Activated CD4-positive, alpha-beta T cell treated with anti-CD3 and anti-CD28 coated beads, Interleukin-2, amount 50 U/mL, for 16 hours (primary cell): ENCODE measurements at regions not wholly inside any gene's neighbourhood (a gene's known extent, or its start where the extent isn't known, plus 50 kb on each side); places are given as distances from the start of the nearest gene placed in this dataset.
A peak's percentile ranks its signal among the peaks of the same experiment; 100 is the strongest.

ENCODE experiments used
- DNase-seq: peaks from one replicate; pipeline ENCODE4 v3.0.0-alpha.2; 2020

GRCh38 chr2:19476327-19476726 is 117.9 kb upstream of the OSR1 start:
- no peak for DNase-seq

DNA sequence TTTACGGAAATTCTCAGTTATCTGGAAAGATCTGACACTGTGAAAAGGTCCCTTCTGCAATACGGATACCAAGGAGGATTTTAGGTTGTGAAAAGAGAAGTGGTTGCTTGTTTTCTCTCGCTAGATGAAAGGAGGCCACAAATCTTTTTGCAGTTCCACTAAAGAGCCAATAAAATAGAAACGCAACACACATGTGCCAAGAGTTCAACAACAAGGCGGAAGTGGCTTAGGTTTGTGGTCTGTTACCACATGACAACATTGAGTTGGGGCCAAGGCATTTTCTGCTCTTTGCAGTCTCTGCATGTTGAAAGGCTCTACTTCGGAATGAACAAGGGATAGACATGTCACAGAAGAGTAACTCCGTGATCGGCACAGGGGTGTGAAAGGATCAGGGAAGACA is 115.7 kb upstream of the OSR1 start:
- peak; percentile 76 for DNase-seq

DNA sequence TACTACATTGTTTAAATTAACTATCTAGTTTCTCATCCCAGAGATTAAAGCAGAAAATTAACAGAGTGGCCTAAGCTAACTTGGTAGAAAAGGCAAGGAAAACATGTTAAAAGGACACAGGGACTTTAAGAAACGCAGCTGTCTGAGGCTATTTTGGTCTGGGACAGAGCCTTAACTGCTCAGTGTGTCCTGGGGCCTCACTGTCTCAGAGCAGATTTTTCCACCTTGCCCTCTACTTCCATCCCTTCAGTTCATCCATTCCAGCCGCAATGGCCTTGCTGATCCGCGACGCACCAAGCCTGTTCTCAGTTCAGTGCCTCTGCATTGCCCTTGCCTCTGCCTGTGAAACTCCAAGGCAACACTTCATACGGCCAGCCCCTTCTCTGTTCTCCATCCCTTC is 114.9 kb upstream of the OSR1 start:
- no peak for DNase-seq

DNA sequence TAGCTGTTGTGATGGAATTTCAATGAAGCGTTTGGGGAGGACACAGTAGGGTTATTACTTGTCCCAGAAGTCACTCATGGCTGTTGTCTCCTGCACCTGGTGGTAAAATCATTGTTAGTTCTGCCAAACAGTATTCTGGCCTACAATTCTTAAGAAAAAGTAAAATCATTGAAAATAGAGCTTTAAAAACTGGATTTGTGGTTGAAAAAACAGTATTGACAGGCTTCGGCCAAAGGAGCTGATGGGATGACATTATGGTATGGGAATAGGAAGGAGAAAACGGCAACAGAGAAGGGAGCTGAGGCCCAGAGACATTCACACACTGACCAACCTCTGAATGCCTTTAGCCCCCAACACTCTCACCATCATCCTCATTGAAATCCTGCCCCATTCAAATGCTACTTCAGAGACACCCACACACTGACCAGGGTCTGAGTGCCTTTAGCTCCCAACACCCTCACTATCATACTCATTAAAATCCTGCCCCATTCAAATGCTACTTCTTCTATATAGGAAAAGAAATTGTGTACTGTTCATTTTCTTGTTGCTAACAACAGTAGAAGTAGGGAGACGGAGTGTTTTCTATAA is 114.1 kb upstream of the OSR1 start:
- DNase-seq: no peak

DNA sequence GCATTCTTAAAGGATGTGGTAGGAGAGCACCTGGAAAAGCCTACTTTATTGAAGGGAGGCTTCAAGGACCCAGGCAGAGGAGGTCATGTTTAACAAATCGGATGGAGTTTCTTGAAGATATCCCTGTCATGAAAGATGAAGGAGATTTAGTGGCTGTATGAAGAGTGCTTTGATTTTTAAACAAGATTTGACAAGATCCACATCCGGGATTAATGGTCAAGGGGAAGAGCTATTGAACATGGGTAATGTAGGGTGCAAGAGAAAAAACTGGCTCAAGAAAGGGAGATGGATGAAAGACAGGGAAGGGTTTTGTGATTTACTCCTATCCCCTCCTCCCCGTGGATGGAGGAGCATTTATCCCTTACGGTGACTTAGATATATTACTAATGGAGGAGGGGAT is 113.1 kb upstream of the OSR1 start:
- DNase-seq: no peak

DNA sequence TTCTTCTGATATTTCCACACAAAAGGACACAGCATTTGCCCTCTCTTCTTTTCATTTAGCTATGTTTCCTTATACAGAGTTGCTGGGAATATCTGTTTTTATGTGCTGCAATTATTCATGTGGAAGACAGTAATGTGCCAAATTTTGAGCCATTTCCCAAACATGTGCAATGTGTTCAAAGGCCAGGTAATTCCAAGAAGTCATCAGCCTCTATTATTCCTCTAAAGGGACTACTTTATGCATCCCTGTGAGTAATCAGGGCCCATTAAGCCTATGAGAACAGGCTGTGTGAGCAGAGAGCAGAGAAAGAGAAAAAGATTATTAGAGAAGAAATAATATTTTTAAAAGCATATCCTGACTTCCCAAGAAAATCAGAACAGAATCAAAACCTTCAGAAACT is 107.6 kb upstream of the OSR1 start:
- no peak for DNase-seq

- no peak for DNase-seq
These were observed 103.8 kb upstream of the OSR1 start for GRCh38 chr2:19462256-19462645.

GRCh38 chr2:19461504-19462255 is 103.3 kb upstream of the OSR1 start:
- DNase-seq: no peak

GRCh38 chr2:19460761-19461160 is 102.3 kb upstream of the OSR1 start:
- no peak for DNase-seq

DNA sequence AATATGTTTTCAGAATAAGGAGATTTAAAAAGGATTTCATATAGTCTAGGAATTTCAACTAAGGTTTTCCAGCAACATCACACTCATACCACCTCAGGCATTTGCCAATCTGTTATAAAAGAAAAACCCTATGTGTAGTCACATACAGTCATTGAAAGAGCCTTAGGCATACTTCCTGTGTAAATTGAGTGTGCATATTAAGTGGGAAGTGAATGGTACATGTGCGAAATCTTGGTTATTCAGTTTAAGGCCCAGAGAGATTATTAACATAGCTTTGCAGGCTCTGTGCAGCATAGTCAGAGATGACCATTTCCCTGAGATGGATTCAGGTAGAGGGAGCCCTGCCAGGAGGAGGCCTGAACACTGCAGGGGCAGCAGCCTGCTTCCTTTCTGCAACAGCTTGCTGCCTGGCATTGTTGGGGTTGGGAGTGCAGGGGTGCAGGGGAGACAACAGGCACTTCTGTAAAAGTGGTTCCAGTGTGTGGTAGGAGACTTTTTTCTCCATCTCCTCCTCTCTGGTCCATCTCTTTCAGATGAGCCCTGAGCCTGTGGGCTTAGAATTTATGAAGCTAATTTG is 100.1 kb upstream of the OSR1 start:
- DNase-seq: no peak

DNA sequence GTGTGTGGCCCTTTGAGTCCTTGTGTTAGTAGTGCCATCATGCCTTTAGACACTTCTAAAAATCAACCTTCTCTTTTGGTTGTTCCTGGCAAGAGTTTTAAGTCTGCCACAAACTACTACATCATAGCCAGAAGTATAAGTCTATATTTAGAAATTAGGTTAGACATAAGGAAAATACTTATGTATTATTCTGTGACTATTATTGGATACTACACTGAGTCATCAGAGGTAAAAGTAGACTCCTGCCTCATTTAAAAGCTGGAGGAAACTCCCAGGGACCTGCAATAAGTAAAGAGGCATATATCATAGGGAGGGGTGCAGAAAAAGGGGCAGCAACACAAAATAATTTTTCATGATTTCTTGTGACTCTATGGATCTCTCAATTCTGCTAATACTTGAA is 99.4 kb upstream of the OSR1 start:
- no peak for DNase-seq

DNA sequence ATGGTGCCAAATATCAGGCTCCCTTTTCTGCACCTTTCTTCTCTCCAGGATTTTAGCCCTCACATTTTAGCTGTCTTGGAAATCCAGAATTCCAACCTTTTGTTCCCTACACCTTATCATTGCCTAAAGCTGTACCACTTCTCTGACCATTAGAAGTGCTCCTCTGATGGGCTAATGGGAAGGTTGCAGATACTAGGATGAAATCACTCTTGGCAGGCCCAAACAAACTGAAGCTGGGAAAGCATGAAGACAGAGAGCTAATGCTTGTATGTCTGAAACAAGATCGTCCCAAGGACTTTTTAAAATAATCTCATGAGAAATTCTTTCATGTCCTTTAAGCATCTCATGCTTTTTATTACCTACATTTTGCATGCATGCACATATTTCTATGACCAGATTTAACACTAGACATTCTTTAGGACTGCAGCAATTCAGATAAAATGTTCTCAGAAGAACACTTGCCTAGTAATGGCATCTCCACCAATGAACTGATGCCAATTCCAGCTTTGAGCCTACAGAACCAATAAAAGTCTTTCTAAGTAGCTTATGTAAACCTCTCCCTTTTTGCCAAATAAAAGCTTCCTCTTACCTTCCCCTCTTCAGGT is 98.4 kb upstream of the OSR1 start:
- DNase-seq: no peak

DNA sequence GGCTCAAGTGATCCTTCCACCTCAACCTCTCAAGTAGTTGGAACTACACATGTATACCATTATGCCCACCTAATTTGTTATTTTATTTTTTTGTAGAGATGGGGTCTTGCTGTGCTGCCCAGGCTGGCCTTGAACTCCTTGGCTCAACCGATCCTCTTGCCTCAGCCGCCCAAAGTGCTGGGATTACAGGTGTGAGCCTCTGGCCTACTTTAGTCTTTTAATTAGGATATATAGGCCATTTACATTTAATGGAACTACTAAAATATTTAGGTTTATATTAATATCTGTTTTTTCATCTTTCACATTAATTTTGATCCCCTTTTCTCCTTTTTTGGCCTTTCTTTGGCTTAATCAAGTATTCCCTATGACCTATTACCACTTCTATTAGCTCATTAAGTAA is 95.7 kb upstream of the OSR1 start:
- no peak for DNase-seq

DNA sequence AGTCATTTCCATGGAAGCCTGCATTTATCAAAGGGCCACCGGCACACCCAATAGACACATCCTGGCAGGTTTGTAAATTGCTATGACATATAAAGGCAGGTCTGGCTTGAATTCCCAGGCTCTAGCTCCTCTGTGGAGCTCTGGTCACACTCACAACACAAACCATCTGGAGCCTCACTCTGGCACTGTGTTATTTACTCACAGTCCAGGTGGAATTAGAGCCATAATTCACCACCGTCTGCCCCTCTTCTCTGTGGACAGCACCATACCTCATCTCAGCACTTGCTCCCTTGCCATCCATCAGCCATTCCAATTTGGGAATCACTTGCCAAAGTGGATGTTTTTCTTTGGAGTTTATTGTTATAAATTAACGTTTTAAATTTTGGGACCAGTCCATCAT is 84.3 kb upstream of the OSR1 start:
- no peak for DNase-seq

- DNase-seq: no peak
These were observed 80.7 kb upstream of the OSR1 start for GRCh38 chr2:19439081-19439480.

DNA sequence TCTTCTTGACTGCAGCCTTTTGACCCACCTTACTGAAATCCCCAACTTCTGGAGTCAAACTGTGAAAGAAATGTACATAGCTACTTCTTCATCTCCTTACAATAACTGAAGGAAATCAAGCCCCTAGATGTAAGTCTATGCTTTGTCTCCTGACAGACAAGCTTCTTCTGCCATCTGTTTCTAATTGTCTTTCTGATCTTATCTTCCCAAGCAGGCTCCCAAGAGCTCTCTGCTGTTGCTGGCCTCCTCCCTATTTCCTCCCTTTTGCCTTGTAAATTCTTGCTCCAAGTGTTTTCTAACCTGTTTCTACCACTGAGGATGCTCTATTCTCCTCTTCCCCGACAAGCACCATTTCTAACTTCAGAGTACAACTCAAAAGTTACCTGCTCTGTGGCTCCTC is 77.4 kb upstream of the OSR1 start:
- no peak for DNase-seq

DNA sequence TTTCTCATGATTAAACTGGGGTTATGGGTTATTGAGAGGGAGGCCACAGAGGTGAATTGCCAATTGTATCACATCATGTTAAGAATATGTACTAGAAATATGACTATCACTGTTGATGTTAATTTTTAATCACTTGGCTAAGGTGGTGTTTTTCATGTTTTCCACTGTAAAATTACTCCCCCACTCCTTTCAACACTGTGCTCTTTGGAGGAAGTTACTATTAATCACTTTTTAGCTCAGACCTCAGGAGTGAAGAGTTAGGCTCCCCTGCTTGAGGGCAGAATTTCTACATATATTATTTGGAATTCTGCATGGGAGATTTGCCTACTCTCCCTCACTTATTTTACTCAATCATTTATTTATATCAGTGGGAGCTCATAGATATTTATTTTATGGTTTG is 76.0 kb upstream of the OSR1 start:
- DNase-seq: no peak

DNA sequence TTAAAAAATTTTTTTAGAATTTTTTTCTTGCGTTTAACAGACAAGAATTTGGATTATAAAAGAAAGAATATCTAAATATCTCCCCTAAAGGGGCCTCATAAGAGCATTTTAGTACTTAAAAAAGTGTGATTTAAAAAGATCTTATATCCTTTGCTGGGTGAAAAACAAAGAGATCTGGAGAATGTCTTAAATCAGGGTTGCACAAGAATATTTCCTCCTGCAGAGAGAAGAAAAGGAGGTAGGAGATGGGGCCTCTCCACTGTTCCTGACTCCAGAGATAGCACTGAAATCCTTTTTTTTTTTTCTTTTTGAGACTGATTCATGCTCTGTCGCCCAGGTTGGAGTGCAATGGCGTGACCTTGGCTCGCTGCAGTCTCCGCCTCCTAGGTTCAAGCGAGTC is 68.5 kb upstream of the OSR1 start:
- no peak for DNase-seq

- no peak for DNase-seq
These were observed 67.7 kb upstream of the OSR1 start for GRCh38 chr2:19426144-19426543.

- no peak for DNase-seq
These were observed 67.0 kb upstream of the OSR1 start for GRCh38 chr2:19425419-19425818.

DNA sequence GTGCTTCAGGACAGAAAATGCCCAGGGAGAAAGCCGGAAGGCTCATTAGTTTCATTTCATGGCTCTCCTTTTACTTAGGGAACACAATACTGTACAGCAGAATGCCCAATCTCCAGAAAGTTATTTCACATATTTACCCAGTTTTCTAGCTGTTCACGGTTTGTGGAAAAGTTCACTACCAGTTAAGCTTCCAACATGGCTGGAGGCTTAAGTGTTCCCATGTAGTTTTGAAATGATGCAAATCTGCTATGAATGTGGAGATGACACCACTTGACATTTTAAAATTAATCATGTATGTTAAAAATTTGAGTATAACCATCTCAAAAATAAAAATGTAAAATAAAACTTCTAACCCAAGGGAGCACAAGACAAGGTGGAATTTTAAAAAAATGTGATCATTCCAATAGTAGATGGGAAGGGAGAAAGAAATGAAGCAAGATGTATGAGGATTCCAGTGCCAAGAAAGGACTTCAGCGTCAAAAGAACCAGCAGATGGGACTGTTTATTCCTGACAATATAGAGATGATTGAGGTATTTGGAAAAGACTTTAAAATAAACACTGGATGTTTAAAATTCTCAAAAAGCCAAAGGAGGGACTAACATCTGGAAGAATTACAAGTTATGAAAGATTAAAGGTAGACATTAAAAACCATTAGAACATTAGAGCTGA is 60.9 kb upstream of the OSR1 start:
- no peak for DNase-seq

DNA sequence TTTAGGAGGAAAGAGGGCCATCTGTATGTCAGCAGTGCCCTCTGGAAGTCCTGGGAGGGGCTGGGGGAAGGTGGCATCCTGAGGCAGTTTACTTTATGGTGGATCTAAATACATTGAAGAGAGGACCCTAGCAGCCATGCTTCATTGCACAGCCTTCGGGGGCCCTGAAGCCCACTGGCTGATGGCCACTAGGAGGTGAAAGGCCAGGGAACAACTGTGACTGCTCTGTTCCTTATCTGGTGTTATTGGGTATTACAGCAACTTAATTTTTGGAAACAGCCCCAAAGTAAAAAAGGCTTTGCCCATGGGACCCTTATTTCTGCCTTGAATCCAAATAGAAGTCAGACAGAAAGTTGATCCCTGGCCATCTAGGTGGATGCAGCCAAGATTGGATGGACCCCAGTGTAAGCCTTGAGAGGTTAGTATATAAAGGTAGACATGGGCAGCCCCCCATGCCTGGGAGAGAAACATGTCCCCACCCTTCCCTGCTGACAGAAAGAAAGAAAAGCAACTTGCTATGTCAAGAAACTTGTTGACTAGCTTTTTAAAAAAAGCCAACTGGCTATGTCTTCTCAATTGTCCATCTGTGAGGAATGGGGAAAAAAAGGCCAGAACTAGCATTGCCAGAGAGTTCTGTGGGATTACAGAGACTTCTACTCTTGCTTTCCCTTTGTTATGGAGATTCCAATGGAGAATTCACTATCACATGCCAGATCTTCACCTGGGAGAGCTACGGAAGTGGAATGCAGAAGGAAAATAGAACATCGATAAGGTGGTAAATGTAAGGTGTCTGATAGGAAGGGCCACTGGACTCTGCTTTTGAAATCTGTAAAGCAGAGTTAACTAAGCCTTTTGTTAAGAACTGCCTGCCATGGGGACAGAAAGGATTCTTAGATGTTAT is 58.6 kb upstream of the OSR1 start:
- no peak for DNase-seq

DNA sequence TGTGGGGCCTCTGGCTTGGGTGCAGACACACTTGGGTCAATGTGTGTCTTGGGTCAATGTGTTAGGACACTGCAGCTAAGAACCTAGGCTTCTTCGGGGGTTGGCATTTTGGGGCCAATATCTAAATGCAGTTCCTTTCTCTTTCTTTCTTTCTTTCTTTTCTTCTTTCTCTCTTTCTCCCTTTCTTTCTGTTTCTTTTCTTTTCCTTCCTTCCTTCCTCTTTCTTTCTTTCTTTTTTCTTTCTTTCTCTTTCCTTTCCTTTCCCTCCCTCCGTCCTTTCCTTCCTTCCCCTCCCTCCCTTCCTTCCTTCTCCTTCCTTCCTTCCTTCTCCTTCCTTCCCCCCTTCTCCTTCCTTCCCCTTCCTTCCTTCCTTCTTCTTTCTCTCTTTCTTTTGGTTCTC is 57.7 kb upstream of the OSR1 start:
- no peak for DNase-seq
